PFSK-1 (cell line): ENCODE measurements at regions not wholly inside any gene's neighbourhood (a gene's known extent, or its start where the extent isn't known, plus 50 kb on each side); places are given as distances from the start of the nearest gene placed in this dataset.

ENCODE experiments used
- FOXP2 ChIP-seq: optimal IDR thresholded peaks from 2 replicates; pipeline ENCODE3; 2011; ENCODE audit warnings: borderline replicate concordance, control low read depth, inconsistent platforms; ENCODE audit not compliant: insufficient read depth; ENCODE audit errors: extremely low read length, extremely low read depth
- POLR2AphosphoS5 ChIP-seq: IDR thresholded peaks from 2 replicates; pipeline ENCODE4 v1.6.1; 2012; ENCODE audit warnings: low read depth, mild to moderate bottlenecking, control low read depth, low read length, moderate library complexity
- REST ChIP-seq, 2 experiments: IDR thresholded peaks; 2 replicates each; pipeline versions ENCODE4 v1.6.1 to v1.8.0; 2011 to 2012; ENCODE audit warnings: low read depth in 2 of 2, low read length in 2 of 2, control low read depth in 1 of 2, inconsistent platforms in 1 of 2, mild to moderate bottlenecking in 1 of 2, moderate library complexity in 1 of 2; ENCODE audit not compliant: insufficient read depth in 1 of 2
- SIN3A ChIP-seq: IDR thresholded peaks from 2 replicates; pipeline ENCODE4 v1.6.1; 2012; ENCODE audit warnings: mild to moderate bottlenecking, low read length, moderate library complexity, borderline replicate concordance; ENCODE audit not compliant: insufficient read depth
- TAF1 ChIP-seq: IDR thresholded peaks from 2 replicates; pipeline ENCODE4 v1.6.1; 2012; ENCODE audit warnings: low read length, control low read depth, borderline replicate concordance; ENCODE audit not compliant: insufficient read depth

GRCh38 chr12:98149270-98149669 is 366.1 kb upstream of the TMPO start:
- TF ChIP-seq REST (IDR thresholded peaks at IDR 0.05; ENCODE audit: insufficient read depth in 1 of 2, low read depth in 2 of 2, low read length in 2 of 2) (no peak), SIN3A (no peak), FOXP2 (no peak), TAF1 (no peak), POLR2AphosphoS5 (no peak)

GRCh38 chr12:98149691-98150210 is 365.6 kb upstream of the TMPO start:
- TF ChIP-seq POLR2AphosphoS5 (no peak), FOXP2 (no peak), TAF1 (no peak), REST (IDR thresholded peaks at IDR 0.05; ENCODE audit: insufficient read depth in 1 of 2, low read depth in 2 of 2, low read length in 2 of 2) (no peak), SIN3A (no peak)

GRCh38 chr12:98151105-98151590 is 364.2 kb upstream of the TMPO start:
- no peak for TF ChIP-seq FOXP2
- TF ChIP-seq TAF1, result no peak
- no peak for TF ChIP-seq REST (IDR thresholded peaks at IDR 0.05; ENCODE audit: insufficient read depth in 1 of 2, low read depth in 2 of 2, low read length in 2 of 2)
- TF ChIP-seq SIN3A, result no peak
- no peak for TF ChIP-seq POLR2AphosphoS5

GRCh38 chr12:98151984-98152383 is 363.4 kb upstream of the TMPO start:
- TF ChIP-seq TAF1 (no peak), POLR2AphosphoS5 (no peak), REST (IDR thresholded peaks at IDR 0.05; ENCODE audit: insufficient read depth in 1 of 2, low read depth in 2 of 2, low read length in 2 of 2) (no peak), SIN3A (no peak), FOXP2 (no peak)

GRCh38 chr12:98154850-98155249 is 360.5 kb upstream of the TMPO start:
- TF ChIP-seq REST (IDR thresholded peaks at IDR 0.05; ENCODE audit: insufficient read depth in 1 of 2, low read depth in 2 of 2, low read length in 2 of 2), result no peak
